ENCODE measurements at regions not wholly inside any gene's neighbourhood (a gene's known extent, or its start where the extent isn't known, plus 50 kb on each side); places are given as distances from the start of the nearest gene placed in this dataset.
A peak's percentile ranks its signal among the peaks of the same experiment; 100 is the strongest.

- no peak for DNase-seq (ENCODE audit: low read depth)
Measured at GRCh38 chr1:222040955-222041354, 299.1 kb upstream of the DUSP10 start.

GRCh38 chr1:222040121-222040805 is 298.4 kb upstream of the DUSP10 start:
- DNase-seq (ENCODE audit: low read depth): no peak

- no peak for DNase-seq (ENCODE audit: low read depth)
Measured at GRCh38 chr1:222038971-222039370, 297.1 kb upstream of the DUSP10 start.

- no peak for DNase-seq (ENCODE audit: low read depth)
Measured at GRCh38 chr1:222037720-222038119, 295.8 kb upstream of the DUSP10 start.

- no peak for DNase-seq (ENCODE audit: low read depth)
Measured at GRCh38 chr1:222034790-222035189, 292.9 kb upstream of the DUSP10 start.

GRCh38 chr1:222033450-222033849 is 291.6 kb upstream of the DUSP10 start:
- no peak for DNase-seq (ENCODE audit: low read depth)

GRCh38 chr1:222031318-222031717 is 289.4 kb upstream of the DUSP10 start:
- no peak for DNase-seq (ENCODE audit: low read depth)

GRCh38 chr1:222028676-222029075 is 286.8 kb upstream of the DUSP10 start:
- no peak for DNase-seq (ENCODE audit: low read depth)

GRCh38 chr1:222028116-222028515 is 286.2 kb upstream of the DUSP10 start:
- DNase-seq (ENCODE audit: low read depth): no peak

GRCh38 chr1:222026280-222026679 is 284.4 kb upstream of the DUSP10 start:
- no peak for DNase-seq (ENCODE audit: low read depth)

GRCh38 chr1:222023025-222023424 is 281.1 kb upstream of the DUSP10 start:
- DNase-seq (ENCODE audit: low read depth): no peak

- peak; percentile 35 for DNase-seq (ENCODE audit: low read depth)
Measured at GRCh38 chr1:222021129-222021528, 279.2 kb upstream of the DUSP10 start.

GRCh38 chr1:222020553-222020952 is 278.7 kb upstream of the DUSP10 start:
- DNase-seq (ENCODE audit: low read depth): no peak

GRCh38 chr1:222019029-222019428 is 277.1 kb upstream of the DUSP10 start:
- DNase-seq (ENCODE audit: low read depth): no peak

- DNase-seq (ENCODE audit: low read depth): no peak
Measured at GRCh38 chr1:222018041-222018440, 276.2 kb upstream of the DUSP10 start.

GRCh38 chr1:222015686-222016085 is 273.8 kb upstream of the DUSP10 start:
- no peak for DNase-seq (ENCODE audit: low read depth)

- DNase-seq (ENCODE audit: low read depth): no peak
Measured at GRCh38 chr1:222014001-222014400, 272.1 kb upstream of the DUSP10 start.

- no peak for DNase-seq (ENCODE audit: low read depth)
Measured at GRCh38 chr1:222012816-222013215, 270.9 kb upstream of the DUSP10 start.

GRCh38 chr1:222010306-222010705 is 268.4 kb upstream of the DUSP10 start:
- DNase-seq (ENCODE audit: low read depth): no peak

GRCh38 chr1:222009105-222009730 is 267.3 kb upstream of the DUSP10 start:
- DNase-seq (ENCODE audit: low read depth): no peak

GRCh38 chr1:222006715-222007114 is 264.8 kb upstream of the DUSP10 start:
- no peak for DNase-seq (ENCODE audit: low read depth)

- DNase-seq (ENCODE audit: low read depth): no peak
Measured at GRCh38 chr1:222004784-222005183, 262.9 kb upstream of the DUSP10 start.

- no peak for DNase-seq (ENCODE audit: low read depth)
Measured at GRCh38 chr1:222004034-222004433, 262.1 kb upstream of the DUSP10 start.

GRCh38 chr1:222002503-222002902 is 260.6 kb upstream of the DUSP10 start:
- DNase-seq (ENCODE audit: low read depth): no peak

All from LHCN-M2 (cell line).